ENCODE measurements at regions not wholly inside any gene's neighbourhood (a gene's known extent, or its start where the extent isn't known, plus 50 kb on each side); places are given as distances from the start of the nearest gene placed in this dataset.

GRCh38 chr13:105785436-105785835 lies 750.0 kb downstream of the EFNB2 start:
- TF ChIP-seq CTCF (tag by site-specific recombination; IDR thresholded peaks at IDR 0.05) (no peak), SP3 (tag by site-specific recombination; IDR thresholded peaks at IDR 0.05) (no peak), ATF2 (tag by site-specific recombination; IDR thresholded peaks at IDR 0.05; ENCODE audit: low read depth) (no peak), MZF1 (tag by site-specific recombination; IDR thresholded peaks at IDR 0.05; ENCODE audit: borderline replicate concordance) (no peak), ZNF280D (tag by site-specific recombination; IDR thresholded peaks at IDR 0.05) (no peak), ZNF580 (tag by site-specific recombination; IDR thresholded peaks at IDR 0.05) (no peak), ZNF138 (tag by site-specific recombination; IDR thresholded peaks at IDR 0.05; ENCODE audit: borderline replicate concordance) (no peak), PBX3 (CRISPR knock-in tag; IDR thresholded peaks at IDR 0.05) (no peak)
